ENCODE measurements at regions not wholly inside any gene's neighbourhood (a gene's known extent, or its start where the extent isn't known, plus 50 kb on each side); places are given as distances from the start of the nearest gene placed in this dataset.
"Not testable (repeated sequence)": the region's sequence is repeated elsewhere in the genome, so short reads cannot be mapped to it uniquely, and the experiment has no call there.

DNA sequence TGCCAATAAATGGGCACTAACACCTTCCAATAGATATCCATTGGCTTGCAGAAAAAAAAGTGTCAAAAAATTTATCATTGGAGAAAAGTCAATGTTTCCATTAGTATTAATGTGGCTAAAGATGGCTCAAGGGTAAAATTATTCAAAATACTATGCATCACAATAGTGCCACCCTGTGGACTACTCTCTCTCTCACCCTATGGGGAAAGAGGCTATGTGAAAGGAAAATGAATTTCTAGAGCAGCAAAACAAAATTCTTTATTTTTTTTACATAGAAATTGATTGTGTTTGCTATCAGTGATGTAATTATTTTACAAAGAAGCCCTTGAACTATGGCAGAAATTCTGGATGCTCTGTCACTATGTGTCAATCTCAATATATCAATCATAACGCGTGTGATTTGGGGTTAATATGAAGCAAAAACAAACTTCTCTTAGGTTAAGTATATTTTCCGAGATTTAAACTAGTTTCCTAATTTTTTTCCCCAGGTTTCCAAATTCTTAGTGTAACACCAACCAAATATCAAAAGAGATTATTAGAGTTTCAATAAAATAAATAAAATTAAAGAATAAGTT lies 193.9 kb downstream of the USP22 start:
- DNase-seq: not testable (repeated sequence)

DNA sequence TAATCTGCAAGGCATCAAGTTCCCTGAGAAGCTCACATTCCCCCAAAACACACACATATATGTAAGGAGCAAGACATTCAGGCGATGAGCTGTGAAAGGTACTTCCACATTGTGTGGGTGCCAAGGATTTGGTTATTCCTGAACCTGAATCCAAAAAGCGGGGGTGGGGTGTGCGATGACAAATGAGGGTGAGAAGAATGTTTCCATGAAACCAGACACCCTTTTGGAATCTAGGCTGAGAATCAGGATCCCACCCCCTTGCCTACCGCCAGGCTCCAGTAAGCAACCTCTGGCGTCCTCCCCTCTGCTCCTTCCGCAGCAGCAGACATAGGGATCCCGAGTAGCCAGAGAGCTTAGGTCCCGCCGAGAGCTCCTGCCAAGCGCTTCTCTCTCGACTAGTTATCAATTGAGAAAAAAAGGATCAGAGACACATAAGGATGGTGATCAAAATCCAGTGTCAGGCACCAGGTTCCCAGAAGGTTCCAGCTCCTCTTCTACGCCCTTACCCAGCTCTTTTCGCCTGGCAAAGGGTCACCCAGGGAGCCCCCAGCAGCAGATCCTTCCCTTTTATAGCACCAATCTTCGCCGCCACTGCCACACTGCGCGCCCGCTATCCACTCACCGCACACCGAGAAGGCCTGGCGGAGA lies 191.1 kb downstream of the USP22 start:
- not testable (repeated sequence) for DNase-seq

DNA sequence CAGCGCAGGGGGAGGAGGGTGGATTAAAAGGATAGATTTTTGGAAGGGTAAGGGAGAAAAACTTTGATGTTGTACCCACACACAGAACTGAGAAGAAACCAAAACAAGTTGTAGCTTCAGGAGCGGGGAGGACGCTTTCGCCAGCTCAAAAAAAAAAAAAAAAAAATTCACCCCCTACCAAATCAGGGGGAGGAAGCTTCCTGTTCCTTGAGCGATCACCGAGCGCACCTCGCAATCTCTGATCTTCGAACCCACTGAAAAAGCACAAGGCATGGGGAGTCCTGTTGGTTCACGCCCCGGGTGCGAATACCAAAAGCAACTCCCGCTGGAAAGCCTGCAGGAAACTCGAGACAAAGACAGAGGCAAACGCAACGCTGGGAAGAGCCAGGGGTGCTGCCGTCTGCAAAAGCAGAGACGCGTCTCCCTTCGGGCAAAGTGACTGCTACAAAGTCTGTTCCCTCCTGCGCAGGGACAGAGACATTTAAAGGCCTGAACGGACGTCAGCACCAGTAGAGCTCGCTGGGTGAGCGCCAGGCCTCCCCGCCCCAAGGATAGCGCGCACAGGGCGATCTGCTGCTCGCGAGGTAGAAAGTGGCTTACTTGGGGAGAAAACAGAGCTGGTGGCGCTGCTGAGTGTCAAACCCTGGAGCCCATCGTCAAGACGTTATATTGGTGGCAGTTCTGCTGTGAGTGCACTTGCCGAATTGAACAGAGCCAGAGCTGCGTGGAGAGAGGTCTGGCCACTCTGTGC lies 190.4 kb downstream of the USP22 start:
- no peak for DNase-seq

DNA sequence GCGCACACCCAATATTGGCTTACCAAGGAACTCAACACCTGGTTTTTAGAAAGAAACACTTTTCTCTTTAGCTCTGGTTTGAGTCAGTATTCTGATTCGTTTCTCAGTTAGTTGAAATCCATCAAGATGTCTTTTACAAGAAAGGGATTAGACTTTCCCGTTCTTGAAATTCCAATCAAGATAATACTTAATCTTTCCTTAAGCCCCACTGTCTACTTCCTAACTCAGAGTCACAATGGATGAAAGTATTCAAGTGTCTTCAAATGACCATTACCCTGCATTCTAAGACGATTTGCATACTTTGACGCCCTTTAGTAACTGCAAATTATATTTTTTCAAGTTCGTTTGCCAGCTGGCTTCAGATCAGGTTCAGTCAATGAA lies 189.8 kb downstream of the USP22 start:
- no peak for DNase-seq

DNA sequence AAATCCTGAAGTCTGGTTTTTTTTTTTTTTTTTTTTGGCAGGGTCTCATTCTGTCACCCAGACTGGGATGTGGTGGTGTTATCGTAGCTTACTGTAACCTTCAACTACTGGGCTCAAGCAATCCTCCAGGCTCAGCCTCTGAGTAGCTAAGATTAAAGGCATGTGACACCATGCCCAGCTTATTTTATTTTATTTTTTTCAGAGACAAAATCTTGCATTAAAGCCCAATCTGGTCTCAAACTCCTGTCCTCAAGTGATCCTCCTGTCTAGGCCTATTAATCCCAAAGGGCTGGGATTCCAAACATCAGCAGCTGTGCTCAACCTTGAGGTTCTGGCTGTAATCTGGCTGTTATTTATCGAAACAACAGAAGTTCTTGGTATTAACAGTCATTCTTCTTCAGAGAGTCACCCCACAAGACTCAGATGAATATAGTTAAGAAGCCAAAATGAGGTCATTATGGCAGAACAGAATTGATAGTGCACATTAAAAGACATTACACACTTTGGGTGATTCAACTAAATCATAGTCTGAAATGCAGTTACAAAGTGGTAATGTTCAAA lies 186.8 kb downstream of the USP22 start:
- not testable (repeated sequence) for DNase-seq

DNA sequence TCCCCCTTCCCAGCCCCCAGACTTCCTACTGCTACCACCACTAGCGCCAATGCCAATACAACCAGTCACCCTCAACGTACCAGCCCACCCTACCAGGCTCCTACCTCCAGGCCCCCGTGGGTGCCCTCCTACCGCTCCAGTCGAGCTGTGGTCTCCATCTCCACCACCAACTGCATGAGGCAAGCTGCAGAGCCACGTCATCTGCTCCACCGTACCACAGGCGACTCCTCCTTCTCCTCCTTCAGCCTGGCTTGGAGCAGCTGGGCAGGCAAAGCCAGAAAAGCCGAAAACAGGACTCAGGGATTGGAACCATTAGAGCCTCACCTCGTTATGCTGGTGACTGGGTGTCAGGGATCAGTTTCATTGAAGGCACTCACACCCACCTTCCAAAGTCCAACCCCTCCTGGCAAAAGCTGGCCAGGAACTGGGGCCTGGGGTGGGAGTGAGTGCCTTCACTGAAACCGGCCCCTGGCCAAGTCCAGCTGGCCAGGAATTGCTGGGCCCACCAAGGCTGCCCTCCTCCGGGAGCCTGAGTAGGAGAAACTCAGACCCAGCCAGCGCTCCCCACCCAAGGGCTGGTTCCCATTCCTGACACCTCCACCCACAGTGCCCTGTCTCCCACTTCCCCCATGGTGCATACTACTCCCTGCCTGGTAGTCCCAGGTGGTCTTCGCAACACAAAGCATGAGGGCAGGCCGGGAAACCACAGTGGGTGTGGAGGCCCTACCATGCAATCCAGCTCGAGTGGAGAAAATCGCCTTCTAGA lies 176.2 kb downstream of the USP22 start:
- DNase-seq: not testable (repeated sequence)

DNA sequence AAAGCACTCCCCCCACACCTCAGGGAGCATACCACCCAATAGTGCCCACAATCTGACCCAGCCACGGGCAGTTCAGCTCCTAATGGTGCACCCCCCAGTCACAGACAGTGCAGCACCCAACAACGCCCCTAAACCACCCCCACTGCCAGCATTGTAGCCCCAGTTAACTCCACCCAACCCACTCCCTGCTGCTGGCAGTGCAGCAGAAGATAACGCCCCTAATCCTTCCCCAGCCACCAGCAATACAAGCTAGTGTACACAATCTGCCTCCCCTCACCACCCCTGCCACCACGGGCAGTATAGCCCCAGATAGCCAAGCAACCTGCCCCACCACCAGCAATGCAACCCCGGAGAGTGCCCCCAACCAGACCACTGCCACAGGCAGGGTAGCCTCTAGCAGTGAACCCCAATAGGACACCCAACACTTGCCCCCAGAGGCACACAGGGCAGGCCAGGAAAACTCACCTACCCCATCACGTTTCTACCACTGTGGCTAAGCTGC lies 175.3 kb downstream of the USP22 start:
- DNase-seq: not testable (repeated sequence)

DNA sequence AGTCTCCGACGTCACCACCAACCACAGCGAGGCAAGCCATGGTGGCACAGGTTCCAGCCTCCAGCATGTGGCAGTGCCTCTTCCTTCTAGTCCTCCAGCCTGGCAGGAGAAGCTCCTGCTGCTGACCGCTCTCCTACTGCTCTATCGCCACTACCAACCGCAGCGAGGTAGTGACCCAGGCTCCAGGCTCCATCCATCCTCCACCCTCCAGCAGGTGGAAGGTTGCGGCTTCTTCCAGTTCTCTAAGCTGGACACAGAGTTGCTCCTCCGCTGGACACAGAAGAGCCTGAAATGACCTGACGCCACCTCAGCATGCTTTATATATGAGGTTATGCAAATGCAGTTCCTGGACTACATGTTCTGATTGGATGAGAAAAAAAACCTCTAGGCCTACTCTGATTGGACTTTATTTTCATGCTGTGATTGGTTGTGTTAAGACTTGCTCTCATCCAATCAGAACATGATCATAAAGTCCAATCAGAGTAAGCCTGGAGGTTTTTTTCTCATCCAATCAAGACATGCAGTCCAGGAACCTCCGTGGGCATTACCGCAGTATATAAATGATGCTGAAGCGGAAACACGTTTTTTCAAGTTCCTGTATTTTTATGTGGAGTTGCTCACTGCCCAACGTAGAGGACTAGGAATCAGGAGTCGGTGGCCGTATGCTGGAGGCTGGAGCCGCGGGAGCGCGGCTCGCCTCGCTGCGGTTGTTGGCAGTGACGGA lies 174.7 kb downstream of the USP22 start:
- not testable (repeated sequence) for DNase-seq

DNA sequence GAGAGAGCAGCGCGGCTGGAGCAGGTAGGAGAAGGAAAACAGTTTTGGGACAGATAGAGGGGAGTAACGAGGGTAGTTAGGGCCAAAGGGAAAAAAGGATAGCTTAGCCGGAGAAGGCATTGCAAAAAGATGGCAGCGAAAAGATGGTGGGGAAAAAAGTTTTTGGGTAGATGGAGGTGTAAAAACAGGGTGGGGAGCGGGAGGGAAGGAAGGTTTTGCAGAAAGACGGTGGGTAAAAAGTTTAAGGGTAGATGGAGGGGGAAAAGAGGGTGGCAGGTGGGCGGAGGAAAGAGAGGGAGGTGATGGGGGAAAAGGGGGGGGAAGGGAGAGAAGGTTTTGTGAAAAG lies 174.2 kb downstream of the USP22 start:
- not testable (repeated sequence) for DNase-seq

DNA sequence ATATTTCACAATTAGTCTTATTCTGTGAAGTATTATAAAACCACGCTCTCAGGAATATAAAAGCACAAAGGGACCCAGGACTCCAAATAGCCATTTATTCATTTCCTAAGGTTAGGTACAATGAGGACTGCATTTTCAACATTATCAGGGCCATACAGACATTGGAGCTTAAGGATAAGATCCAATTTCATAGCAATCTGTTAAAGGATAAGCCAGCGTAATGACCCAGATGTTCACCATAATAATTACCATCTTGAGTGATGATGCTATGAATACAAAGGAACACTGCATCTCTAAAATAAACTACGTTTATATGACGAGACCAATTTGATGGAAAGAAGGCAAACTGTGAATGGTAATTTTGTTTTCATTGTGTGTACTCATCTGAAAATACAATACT lies 169.6 kb downstream of the USP22 start:
- not testable (repeated sequence) for DNase-seq

DNA sequence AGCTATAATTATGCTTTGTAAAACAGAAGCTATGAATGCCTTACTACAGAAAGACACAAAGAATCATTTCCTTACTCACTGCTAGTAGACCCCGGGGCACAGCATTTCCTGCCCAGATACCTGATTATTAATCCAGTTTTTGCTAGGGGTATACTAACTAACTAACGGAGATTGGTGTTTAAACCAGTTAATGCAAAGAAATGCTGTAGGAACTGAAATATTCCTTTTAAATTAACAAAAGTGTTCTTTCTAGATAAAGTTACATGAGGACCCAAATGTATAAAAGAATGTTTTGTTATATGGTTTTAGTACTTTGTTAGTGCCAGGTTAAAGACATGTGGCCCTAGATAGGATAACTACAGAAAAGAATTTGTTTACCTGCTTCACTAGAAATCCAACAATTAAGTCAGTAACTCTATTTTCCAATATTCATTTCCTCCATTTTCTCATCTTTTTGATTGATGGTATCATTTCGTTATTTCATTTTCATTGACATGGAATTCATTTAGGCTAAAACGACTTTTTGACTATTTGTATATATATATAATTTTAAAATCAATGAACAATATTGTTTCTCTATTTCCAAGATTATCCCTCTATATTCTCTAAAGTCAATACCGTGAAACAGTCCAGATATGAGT lies 169.0 kb downstream of the USP22 start:
- DNase-seq: not testable (repeated sequence)

DNA sequence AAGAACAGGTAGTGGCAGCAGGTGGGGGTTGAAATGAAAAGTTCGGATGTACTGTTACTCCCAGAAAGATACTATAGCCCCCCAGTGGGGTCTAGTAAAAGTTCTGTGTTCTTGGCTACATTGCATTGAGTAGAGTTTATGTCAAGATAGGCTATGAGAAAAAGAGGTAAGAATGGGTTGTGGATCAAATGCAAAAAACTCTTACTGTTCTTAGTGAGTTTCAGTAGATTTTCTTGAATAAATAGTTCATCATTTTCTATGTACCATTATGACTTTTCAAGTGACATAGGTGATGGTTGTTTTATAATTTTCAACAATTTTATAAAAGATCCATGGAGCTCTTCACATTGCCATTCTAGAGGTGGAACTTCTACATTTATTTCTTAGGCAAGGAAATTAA lies 165.4 kb downstream of the USP22 start:
- not testable (repeated sequence) for DNase-seq

DNA sequence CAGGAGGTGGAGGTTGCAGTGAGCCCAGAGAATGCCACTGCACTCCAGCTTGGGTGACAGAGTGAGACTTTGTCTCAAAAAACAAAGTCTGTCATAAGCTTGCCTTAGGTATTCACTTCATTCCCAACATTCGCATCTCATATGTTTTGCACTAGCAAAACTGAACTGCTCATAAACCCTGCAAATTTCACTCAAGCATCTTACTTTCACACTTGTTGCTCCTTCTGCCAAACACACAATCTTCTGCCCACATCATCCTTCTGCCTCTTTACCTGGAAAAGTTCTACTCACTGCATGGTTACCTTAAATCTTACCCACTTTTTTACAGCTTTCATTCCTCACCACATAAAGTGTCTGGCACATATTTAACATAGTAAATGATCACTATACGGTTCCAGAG lies 152.5 kb downstream of the USP22 start:
- DNase-seq: no peak

DNA sequence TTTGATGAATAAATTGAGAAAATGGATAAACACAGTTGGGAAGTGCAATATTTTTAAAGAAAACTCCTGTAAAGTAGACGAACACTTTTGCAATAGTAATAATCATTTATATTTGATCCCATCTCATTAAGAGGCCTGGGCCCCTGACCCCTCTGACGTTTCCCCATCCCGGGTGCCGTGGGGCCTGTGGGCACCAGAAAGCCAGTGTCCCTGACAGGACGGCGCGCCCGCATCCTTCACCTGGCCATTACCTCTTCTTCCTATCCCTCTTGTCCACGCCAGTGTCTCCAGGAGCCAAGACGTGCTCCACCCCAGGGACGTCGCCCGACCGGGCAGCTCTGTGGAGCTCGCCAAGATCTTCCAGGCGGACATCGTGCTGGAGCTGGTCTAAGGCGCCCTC lies 147.4 kb downstream of the USP22 start:
- not testable (repeated sequence) for DNase-seq

DNA sequence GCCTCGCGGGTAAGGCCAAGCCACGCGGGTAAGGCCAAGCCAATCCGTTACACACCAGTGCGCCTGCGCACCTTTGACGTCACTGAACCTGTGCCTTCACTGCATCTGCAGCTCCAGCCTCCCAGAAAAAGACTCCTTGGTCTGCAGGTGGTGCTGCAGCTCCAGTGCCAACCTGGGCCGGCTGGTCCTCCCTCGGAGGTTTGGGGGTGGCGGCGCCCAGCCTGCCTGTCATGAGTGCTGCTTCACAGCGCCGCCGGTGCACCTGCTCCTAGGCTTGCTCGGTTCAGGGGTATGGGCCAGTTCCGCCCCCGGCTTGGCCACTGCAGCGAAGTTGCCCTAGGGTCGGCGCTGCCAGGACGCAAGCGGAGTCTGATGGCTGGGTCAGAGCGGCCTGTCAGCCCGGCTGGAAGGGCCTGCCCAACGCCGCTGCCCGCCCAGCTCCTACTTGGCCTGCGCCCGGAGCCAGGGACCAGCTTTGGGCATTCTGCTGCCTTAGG lies 146.6 kb downstream of the USP22 start:
- no peak for DNase-seq

DNA sequence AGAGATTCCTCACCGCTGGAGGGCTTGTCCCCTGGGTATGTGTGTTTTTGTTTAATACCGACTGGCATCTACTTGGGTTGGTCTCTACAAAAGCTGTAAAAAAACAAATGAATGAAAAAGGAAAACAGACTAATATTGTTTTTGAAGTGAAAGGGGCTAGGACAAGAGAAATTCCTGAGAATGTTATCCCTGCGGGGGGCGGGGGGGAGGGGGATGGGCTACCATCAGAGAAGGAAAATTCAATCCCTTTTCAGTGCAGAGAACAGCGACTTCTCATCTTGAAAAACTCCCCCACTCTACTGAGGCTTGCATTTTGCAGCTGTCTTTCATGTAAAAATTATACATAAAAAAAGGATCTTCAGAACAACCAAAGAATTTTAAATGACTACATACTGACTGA lies 144.1 kb downstream of the USP22 start:
- not testable (repeated sequence) for DNase-seq

DNA sequence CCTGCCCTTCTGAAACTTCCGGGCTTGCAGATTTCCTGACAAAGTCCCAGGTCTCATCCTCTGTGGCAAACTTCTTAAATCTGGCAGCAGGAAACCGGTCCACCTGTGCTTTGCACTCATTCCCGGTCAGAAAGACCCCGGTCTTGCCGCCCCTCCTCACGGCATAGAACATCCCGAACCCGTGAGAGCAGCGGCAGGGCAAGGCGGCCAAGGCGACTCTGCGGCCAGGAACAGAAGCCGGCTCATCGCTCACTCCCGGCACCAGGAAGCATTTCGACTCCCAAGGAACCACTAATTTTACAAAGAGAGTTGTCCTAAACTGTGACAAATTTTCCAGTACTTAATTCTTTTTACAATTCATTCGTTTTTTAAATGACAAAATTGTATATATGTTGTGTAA lies 140.3 kb downstream of the USP22 start:
- not testable (repeated sequence) for DNase-seq

DNA sequence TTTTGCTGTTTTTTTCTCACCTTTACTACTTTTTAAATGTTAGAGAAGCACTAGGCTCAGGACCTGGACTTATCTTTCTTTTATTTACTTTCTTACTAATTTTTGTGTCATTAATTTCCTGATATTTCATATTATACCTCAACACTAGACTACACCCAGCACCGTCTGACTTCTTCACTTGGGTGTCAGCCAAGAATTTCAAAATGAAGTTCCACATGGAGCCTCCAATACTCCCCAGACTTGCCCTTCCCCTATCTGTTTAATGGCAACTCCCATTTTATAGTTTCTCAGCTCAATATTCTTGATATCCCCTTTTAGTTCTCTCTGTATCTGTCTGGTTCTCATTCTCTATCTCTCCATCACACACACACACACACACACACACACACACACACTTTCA lies 139.3 kb downstream of the USP22 start:
- not testable (repeated sequence) for DNase-seq

DNA sequence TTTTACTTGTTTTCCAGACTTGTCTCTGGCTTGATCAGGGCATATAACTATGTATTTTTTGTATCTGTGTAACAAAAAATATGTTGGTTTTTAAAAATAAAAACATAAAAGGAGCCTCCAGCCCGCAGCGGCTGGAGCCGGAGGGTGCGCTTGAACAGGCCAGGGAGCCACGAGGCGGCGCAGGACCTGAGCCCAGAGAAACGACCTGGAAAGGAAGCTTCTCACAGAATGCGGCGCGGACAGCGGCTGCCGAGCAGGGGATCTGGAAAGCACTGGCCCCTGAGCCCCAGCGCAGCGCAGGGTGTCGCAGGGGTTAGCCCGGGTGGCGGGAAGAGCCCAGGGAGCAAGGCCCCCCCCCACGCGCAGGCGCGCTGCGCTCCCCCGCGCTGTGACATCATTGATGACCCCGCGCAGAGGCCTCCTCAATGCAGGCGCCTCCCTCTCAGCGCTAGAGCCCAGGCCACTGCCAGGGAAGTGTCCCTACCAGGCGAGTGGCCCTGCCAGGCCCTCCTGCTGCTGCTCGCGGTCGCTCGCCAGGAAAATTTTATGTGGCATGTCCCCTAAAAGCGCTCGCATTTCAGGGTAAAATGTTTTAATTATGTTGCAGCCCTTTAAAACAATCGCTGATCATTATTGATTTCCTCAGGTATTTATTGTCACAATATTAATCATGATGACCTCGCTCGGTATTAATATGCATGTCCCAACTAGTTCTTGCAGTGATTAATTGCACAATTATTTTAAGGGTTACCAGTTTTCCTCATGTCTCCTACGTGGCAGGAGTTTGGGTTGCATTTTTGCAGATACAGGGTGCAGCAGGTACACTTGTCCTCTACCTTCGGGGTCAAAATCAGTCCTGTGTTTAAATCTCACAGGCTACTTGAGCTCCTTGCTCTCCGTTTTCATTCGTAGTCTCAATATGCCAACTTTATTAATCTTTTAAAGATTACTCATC lies 134.2 kb downstream of the USP22 start:
- peak; percentile 28 for DNase-seq

DNA sequence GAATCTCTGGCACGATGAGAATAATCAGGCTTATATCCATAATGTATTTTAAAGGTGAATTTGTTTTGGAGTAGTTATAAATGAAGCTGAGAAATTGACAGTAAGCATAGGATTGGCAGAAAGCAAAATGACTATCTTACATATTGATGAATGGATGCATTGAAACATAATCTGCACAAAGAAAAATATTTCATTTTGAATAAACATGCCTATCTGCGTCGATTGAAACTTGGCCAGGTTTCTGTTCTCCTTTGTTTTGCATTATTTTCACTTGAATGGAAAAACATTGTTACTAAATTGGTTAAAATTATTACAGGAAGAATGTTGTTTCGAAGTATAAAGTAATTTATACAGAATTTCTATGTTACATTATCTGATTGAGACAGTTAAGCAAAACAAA lies 128.2 kb downstream of the USP22 start:
- DNase-seq: no peak

Data from NCI-H2081 treated with DMSO at 0.1 percent for 48 hours (cell line).